Kidney (tissue), 13 donors: ENCODE measurements at regions not wholly inside any gene's neighbourhood (a gene's known extent, or its start where the extent isn't known, plus 50 kb on each side); places are given as distances from the start of the nearest gene placed in this dataset.

Experiments
- DNase-seq, 5 donors: peaks; one replicate each; pipeline ENCODE4 v3.0.0-alpha.2; 2013 to 2020
- FAIRE-seq: peaks from 2 replicates; lab custom pipeline; 2012; peaks lifted over from hg19 to GRCh38; lab: Jason Lieb, UNC
- H3K27ac ChIP-seq, 2 donors: one replicate each; pipeline ENCODE4 v1.7.0; 2013; ENCODE audit warnings: low read depth in 2 of 2, low read length in 2 of 2, inconsistent platforms in 1 of 2
- H3K27me3 ChIP-seq: one replicate; pipeline ENCODE4 v1.7.1; 2013; ENCODE audit warnings: low read length, inconsistent platforms; ENCODE audit not compliant: control insufficient read depth, insufficient read depth
- H3K36me3 ChIP-seq, 3 donors: one replicate each; pipeline versions ENCODE4 v1.7.0 to v1.7.1; 2013; ENCODE audit warnings: low read length in 3 of 3, control low read depth in 1 of 3, inconsistent platforms in 1 of 3; ENCODE audit not compliant: insufficient read depth in 3 of 3, control insufficient read depth in 2 of 3
- H3K4me1 ChIP-seq, 3 donors: one replicate each; pipeline versions ENCODE4 v1.7.0 to v1.7.1; 2013; ENCODE audit warnings: low read length in 3 of 3, inconsistent platforms in 1 of 3, low read depth in 1 of 3; ENCODE audit not compliant: control insufficient read depth in 2 of 3, insufficient read depth in 2 of 3
- H3K4me3 ChIP-seq, 3 donors: one replicate each; pipeline versions ENCODE4 v1.7.0 to v1.8.1; 2013; ENCODE audit warnings: low read length in 3 of 3, control low read depth in 1 of 3, inconsistent platforms in 1 of 3
- H3K9ac ChIP-seq, 3 donors: one replicate each; pipeline versions ENCODE4 v1.7.0 to v1.7.1; 2013; ENCODE audit warnings: low read length in 3 of 3, control low read depth in 1 of 3, inconsistent platforms in 1 of 3
- H3K9me3 ChIP-seq, 3 donors: one replicate each; pipeline versions ENCODE4 v1.7.0 to v1.7.1; 2013; ENCODE audit warnings: low read length in 3 of 3, control low read depth in 1 of 3, inconsistent platforms in 1 of 3; ENCODE audit not compliant: control insufficient read depth in 2 of 3, insufficient read depth in 1 of 3
- intact Hi-C: fragments of 100-400 bp; cut with DNase I; formaldehyde crosslinking; loops from one replicate; pipeline ENCODE4 v1.11.1; 2022
- TF ChIP-seq, protein P1 (sequence below): IDR thresholded peaks from 3 replicates; pipeline ENCODE4 v1.5.1; 2012; ENCODE audit warnings: mild to moderate bottlenecking, moderate library complexity, borderline replicate concordance; ENCODE audit not compliant: insufficient read depth; ENCODE audit errors: extremely low read depth
- donor health status: control.
- donor health status: control.
- donor health status: control.
- donor health status: control.
- donor health status: control.
- donor health status: DM: yes; HTN: yes; CAD: no.
- donor health status: Normal renal cell carcinoma (clear cell type).

DNA sequence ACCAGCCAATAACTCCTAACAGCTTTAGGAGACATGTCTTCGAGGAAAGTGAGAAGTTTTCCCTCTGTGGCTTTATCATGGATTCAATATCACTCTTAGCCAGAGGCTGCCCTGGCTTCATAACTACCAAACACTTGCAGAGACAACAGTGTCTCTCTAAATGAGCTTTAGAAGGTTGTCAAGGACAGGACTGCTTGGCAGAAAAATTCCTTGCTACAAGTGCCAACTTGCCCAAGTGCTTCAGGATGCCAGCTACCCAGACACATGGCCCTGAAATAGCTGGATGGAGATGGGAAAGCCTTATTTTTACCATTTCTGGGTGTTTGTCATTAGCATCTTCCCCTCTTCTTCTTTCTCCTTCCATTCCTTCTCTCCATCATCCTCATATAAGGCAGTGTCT, 137.1 kb upstream of the MDFIC start:
- Histone ChIP-seq H3K27me3 (no peaks in the 10 kb centered on the region), H3K36me3 (no peaks in the 10 kb centered on the region), H3K27ac (no peak overlapping the region), H3K9me3 (no peaks in the 10 kb centered on the region), H3K4me3 (no peak overlapping the region), H3K4me1 (no peaks in the 10 kb centered on the region), H3K9ac (no peak overlapping the region)
- FAIRE-seq (no peak), DNase-seq (no peak)
- TF ChIP-seq, protein P1, sequence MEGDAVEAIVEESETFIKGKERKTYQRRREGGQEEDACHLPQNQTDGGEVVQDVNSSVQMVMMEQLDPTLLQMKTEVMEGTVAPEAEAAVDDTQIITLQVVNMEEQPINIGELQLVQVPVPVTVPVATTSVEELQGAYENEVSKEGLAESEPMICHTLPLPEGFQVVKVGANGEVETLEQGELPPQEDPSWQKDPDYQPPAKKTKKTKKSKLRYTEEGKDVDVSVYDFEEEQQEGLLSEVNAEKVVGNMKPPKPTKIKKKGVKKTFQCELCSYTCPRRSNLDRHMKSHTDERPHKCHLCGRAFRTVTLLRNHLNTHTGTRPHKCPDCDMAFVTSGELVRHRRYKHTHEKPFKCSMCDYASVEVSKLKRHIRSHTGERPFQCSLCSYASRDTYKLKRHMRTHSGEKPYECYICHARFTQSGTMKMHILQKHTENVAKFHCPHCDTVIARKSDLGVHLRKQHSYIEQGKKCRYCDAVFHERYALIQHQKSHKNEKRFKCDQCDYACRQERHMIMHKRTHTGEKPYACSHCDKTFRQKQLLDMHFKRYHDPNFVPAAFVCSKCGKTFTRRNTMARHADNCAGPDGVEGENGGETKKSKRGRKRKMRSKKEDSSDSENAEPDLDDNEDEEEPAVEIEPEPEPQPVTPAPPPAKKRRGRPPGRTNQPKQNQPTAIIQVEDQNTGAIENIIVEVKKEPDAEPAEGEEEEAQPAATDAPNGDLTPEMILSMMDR, result no peak
- intact Hi-C loops, result no loop called here

GRCh38 chr7:114785496-114785895, 136.4 kb upstream of the MDFIC start:
- Histone ChIP-seq H3K27me3 (no peaks in the 10 kb centered on the region), H3K36me3 (no peaks in the 10 kb centered on the region), H3K27ac (no peak overlapping the region), H3K4me1 (no peaks in the 10 kb centered on the region), H3K4me3 (no peak overlapping the region), H3K9me3 (no peaks in the 10 kb centered on the region), H3K9ac (no peak overlapping the region)
- DNase-seq, result no peak
- FAIRE-seq, result no peak
- intact Hi-C loops, result no loop called here
- TF ChIP-seq, protein P1, result no peak

DNA sequence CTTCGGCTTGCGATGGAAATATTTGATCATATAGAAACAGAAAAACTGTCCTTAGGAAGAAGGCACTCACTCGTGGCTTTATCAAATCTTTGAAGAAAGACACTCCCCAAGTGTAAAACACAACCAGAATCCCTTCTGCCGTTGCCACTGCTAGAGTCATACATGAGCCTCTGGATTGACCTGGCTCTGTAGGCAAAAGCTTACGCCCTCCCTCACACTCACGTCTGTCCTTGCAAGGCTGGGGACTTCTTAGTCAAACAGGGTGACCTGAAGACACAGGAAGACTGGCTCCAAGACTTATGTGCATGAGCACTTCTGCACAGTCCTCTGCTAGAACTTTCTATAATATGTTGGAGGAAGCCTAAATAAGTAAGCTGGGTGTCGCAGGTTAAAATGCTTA, 135.4 kb upstream of the MDFIC start:
- H3K9ac ChIP-seq, result no peak overlapping the region
- no peaks in the 10 kb centered on the region for H3K9me3 ChIP-seq
- H3K36me3 ChIP-seq, result no peaks in the 10 kb centered on the region
- DNase-seq (no peak), FAIRE-seq (no peak)
- no peak overlapping the region for H3K4me3 ChIP-seq
- TF ChIP-seq, protein P1, result no peak
- H3K27me3 ChIP-seq, result no peaks in the 10 kb centered on the region
- H3K4me1 ChIP-seq, result no peaks in the 10 kb centered on the region
- intact Hi-C loops, result no loop called here
- H3K27ac ChIP-seq, result no peak overlapping the region

- no peaks in the 10 kb centered on the region for H3K9me3 ChIP-seq
- DNase-seq (no peak), FAIRE-seq (no peak)
- no peak overlapping the region for H3K9ac ChIP-seq
- TF ChIP-seq, protein P1, result no peak
- H3K27ac ChIP-seq, result no peak overlapping the region
- no peaks in the 10 kb centered on the region for H3K4me1 ChIP-seq
- H3K36me3 ChIP-seq, result no peaks in the 10 kb centered on the region
- H3K4me3 ChIP-seq, result no peak overlapping the region
- intact Hi-C loops, result no loop called here
- no peaks in the 10 kb centered on the region for H3K27me3 ChIP-seq
These were observed 134.3 kb upstream of the MDFIC start for GRCh38 chr7:114787556-114787955.
